HEK293T (cell line): ENCODE measurements at regions not wholly inside any gene's neighbourhood (a gene's known extent, or its start where the extent isn't known, plus 50 kb on each side); places are given as distances from the start of the nearest gene placed in this dataset.

Source experiments
- FOXA1 ChIP-seq: fragments of 450-650 bp; IDR thresholded peaks from 2 replicates; pipeline ENCODE4 v1.6.1; 2016; ENCODE audit warnings: mild to moderate bottlenecking
- FOXK2 ChIP-seq: fragments of 450-650 bp; IDR thresholded peaks from 2 replicates; pipeline ENCODE4 v1.6.1; 2016; ENCODE audit warnings: mild to moderate bottlenecking
- HDGF ChIP-seq: fragments of 450-650 bp; IDR thresholded peaks from 2 replicates; pipeline ENCODE4 v1.6.1; 2017; ENCODE audit warnings: antibody characterized with exemption, borderline replicate concordance
- SP1 ChIP-seq: fragments of 450-650 bp; IDR thresholded peaks from 2 replicates; pipeline ENCODE4 v1.6.1; 2017

GRCh38 chr7:116334555-116334954 lies 124.2 kb downstream of the TES start:
- TF ChIP-seq HDGF (no peak), FOXA1 (no peak), SP1 (no peak), FOXK2 (no peak)
